CD8-positive, alpha-beta memory T cell (primary cell): ENCODE measurements at regions not wholly inside any gene's neighbourhood (a gene's known extent, or its start where the extent isn't known, plus 50 kb on each side); places are given as distances from the start of the nearest gene placed in this dataset.

Experiments used
- CTCF ChIA-PET: fragments of 350-600 bp; sonication (Branson Sonifier 250); formaldehyde crosslinking; loops from one replicate; lab custom pipeline; 2021; ENCODE audit warnings: antibody characterized with exemption; lab: Charles Lee
- POLR2A ChIA-PET: fragments of 350-600 bp; sonication (Branson Sonifier 250); formaldehyde crosslinking; loops from one replicate; lab custom pipeline; 2021; ENCODE audit warnings: antibody characterized with exemption; lab: Charles Lee
- DNase-seq, 5 donors: peaks; one replicate each; pipeline versions ENCODE4 v3.0.0 to v3.0.0-alpha.2; 2020 to 2022; ENCODE audit warnings: mixed read lengths in 1 of 5
- H3K27ac ChIP-seq: one replicate; pipeline ENCODE4 v1.7.0; 2013; ENCODE audit warnings: low read depth, mild to moderate bottlenecking, low read length, moderate library complexity
- H3K27me3 ChIP-seq: 2 replicates; pipeline ENCODE4 v1.7.0; 2013; ENCODE audit warnings: low read length, mild to moderate bottlenecking; ENCODE audit not compliant: insufficient read depth, poor library complexity, severe bottlenecking
- H3K36me3 ChIP-seq: 2 replicates; pipeline ENCODE4 v1.7.0; 2013; ENCODE audit warnings: mild to moderate bottlenecking, low read length, moderate library complexity; ENCODE audit not compliant: insufficient read depth
- H3K4me1 ChIP-seq: 2 replicates; pipeline ENCODE4 v1.7.0; 2013; ENCODE audit warnings: mild to moderate bottlenecking, low read length, moderate library complexity; ENCODE audit not compliant: insufficient read depth
- H3K4me3 ChIP-seq: 2 replicates; pipeline ENCODE4 v1.7.0; 2013; ENCODE audit warnings: mild to moderate bottlenecking, low read length
- H3K9me3 ChIP-seq: 2 replicates; pipeline ENCODE4 v1.7.0; 2013; ENCODE audit warnings: mild to moderate bottlenecking, low read length
- H3K27ac Mint-ChIP-seq, 8 donors: one replicate each; pipeline ENCODE4 v1.8.0; 2020 to 2021; ENCODE audit warnings: mixed read lengths in 8 of 8, mild to moderate bottlenecking in 6 of 8, inconsistent platforms in 3 of 8, moderate library complexity in 3 of 8
- H3K27me3 Mint-ChIP-seq, 2 donors: one replicate each; pipeline ENCODE4 v1.8.0; 2020 to 2021; ENCODE audit warnings: mixed read lengths in 2 of 2, mild to moderate bottlenecking in 1 of 2, moderate library complexity in 1 of 2
- H3K36me3 Mint-ChIP-seq, 3 donors: one replicate each; pipeline ENCODE4 v1.8.0; 2020 to 2021; ENCODE audit warnings: mixed read lengths in 3 of 3, inconsistent platforms in 1 of 3, mild to moderate bottlenecking in 1 of 3
- H3K4me1 Mint-ChIP-seq, 3 donors: one replicate each; pipeline ENCODE4 v1.8.0; 2020 to 2021; ENCODE audit warnings: mixed read lengths in 3 of 3, inconsistent platforms in 1 of 3, mild to moderate bottlenecking in 1 of 3
- H3K4me3 Mint-ChIP-seq, 7 donors: one replicate each; pipeline ENCODE4 v1.8.0; 2020 to 2021; ENCODE audit warnings: mixed read lengths in 7 of 7, mild to moderate bottlenecking in 6 of 7, moderate library complexity in 4 of 7, inconsistent platforms in 2 of 7
- H3K9me3 Mint-ChIP-seq, 5 donors: one replicate each; pipeline ENCODE4 v1.8.0; 2020 to 2022; ENCODE audit warnings: mixed read lengths in 5 of 5, mild to moderate bottlenecking in 3 of 5, moderate library complexity in 2 of 5, inconsistent platforms in 1 of 5

- no peaks in the 10 kb centered on the region for H3K9me3 ChIP-seq
- H3K27me3 ChIP-seq = no peaks in the 10 kb centered on the region
- no peak overlapping the region for H3K4me3 ChIP-seq
- H3K27ac ChIP-seq = no peak overlapping the region
- DNase-seq = no peak
- Mint-ChIP-seq H3K9me3 (peaks cover 0 to 15% (median 3%) of the 10 kb centered on the region in 5 donors), H3K4me1 (no peaks in the 10 kb centered on the region), H3K27ac (no peak overlapping the region), H3K27me3 (no peaks in the 10 kb centered on the region), H3K36me3 (no peaks in the 10 kb centered on the region), H3K4me3 (no peak overlapping the region)
- H3K4me1 ChIP-seq = no peaks in the 10 kb centered on the region
- no peaks in the 10 kb centered on the region for H3K36me3 ChIP-seq
- ChIA-PET POLR2A (no interaction called here), CTCF (no interaction called here)
Observed at GRCh38 chr2:185318271-185318724, 420.3 kb upstream of the FSIP2 start.

GRCh38 chr2:185335879-185336278 lies 402.7 kb upstream of the FSIP2 start:
- H3K4me1 ChIP-seq = no peaks in the 10 kb centered on the region
- H3K9me3 ChIP-seq = no peaks in the 10 kb centered on the region
- no peak overlapping the region for H3K4me3 ChIP-seq
- H3K27me3 ChIP-seq = no peaks in the 10 kb centered on the region
- CTCF ChIA-PET = no interaction called here
- Mint-ChIP-seq H3K27me3 (no peaks in the 10 kb centered on the region), H3K4me1 (no peaks in the 10 kb centered on the region), H3K4me3 (no peak overlapping the region), H3K36me3 (no peaks in the 10 kb centered on the region), H3K27ac (no peak overlapping the region), H3K9me3 (peaks cover 4 to 40% (median 16%) of the 10 kb centered on the region in 5 donors)
- DNase-seq = no peak
- no peak overlapping the region for H3K27ac ChIP-seq
- H3K36me3 ChIP-seq = no peaks in the 10 kb centered on the region
- POLR2A ChIA-PET = no interaction called here

- H3K27me3 Mint-ChIP-seq = no peaks in the 10 kb centered on the region
- no peaks in the 10 kb centered on the region for H3K4me1 ChIP-seq
- no peak overlapping the region for H3K4me3 Mint-ChIP-seq
- no peak overlapping the region for H3K27ac ChIP-seq
- H3K4me1 Mint-ChIP-seq = no peaks in the 10 kb centered on the region
- H3K27ac Mint-ChIP-seq = no peak overlapping the region
- H3K36me3 ChIP-seq = no peaks in the 10 kb centered on the region
- no peak overlapping the region for H3K4me3 ChIP-seq
- ChIA-PET POLR2A (no interaction called here), CTCF (no interaction called here)
- no peaks in the 10 kb centered on the region for H3K27me3 ChIP-seq
- H3K9me3 Mint-ChIP-seq = peaks cover 4 to 38% (median 11%) of the 10 kb centered on the region in 5 donors
- DNase-seq = no peak
- H3K36me3 Mint-ChIP-seq = no peaks in the 10 kb centered on the region
- H3K9me3 ChIP-seq = no peaks in the 10 kb centered on the region
Observed at GRCh38 chr2:185337033-185337432, 401.6 kb upstream of the FSIP2 start.

- POLR2A ChIA-PET = no interaction called here
- H3K27me3 Mint-ChIP-seq = no peaks in the 10 kb centered on the region
Observed at GRCh38 chr2:185338104-185338503, 400.5 kb upstream of the FSIP2 start.

GRCh38 chr2:185347445-185347844 lies 391.2 kb upstream of the FSIP2 start:
- H3K27me3 ChIP-seq = no peaks in the 10 kb centered on the region
- H3K27ac ChIP-seq = no peak overlapping the region
- no peak overlapping the region for H3K4me3 ChIP-seq
- ChIA-PET POLR2A (no interaction called here), CTCF (no interaction called here)
- no peaks in the 10 kb centered on the region for H3K4me1 ChIP-seq
- no peaks in the 10 kb centered on the region for H3K27me3 Mint-ChIP-seq
- no peak overlapping the region for H3K4me3 Mint-ChIP-seq
- H3K9me3 ChIP-seq = no peaks in the 10 kb centered on the region
- H3K27ac Mint-ChIP-seq = no peak overlapping the region
- H3K36me3 Mint-ChIP-seq = no peaks in the 10 kb centered on the region
- no peaks in the 10 kb centered on the region for H3K36me3 ChIP-seq
- no peaks in the 10 kb centered on the region for H3K4me1 Mint-ChIP-seq
- peaks cover 0 to 13% (median 5%) of the 10 kb centered on the region in 5 donors for H3K9me3 Mint-ChIP-seq
- no peak for DNase-seq

More at GRCh38 chr2:185338104-185338503, 400.5 kb upstream of the FSIP2 start:
- Mint-ChIP-seq H3K4me1 (no peaks in the 10 kb centered on the region), H3K4me3 (no peak overlapping the region), H3K27ac (no peak overlapping the region), H3K9me3 (peaks cover 4 to 43% (median 11%) of the 10 kb centered on the region in 5 donors), H3K36me3 (no peaks in the 10 kb centered on the region)
- Histone ChIP-seq H3K4me3 (no peak overlapping the region), H3K4me1 (no peaks in the 10 kb centered on the region), H3K27ac (no peak overlapping the region), H3K9me3 (no peaks in the 10 kb centered on the region), H3K27me3 (no peaks in the 10 kb centered on the region), H3K36me3 (no peaks in the 10 kb centered on the region)
- CTCF ChIA-PET = no interaction called here
- DNase-seq = no peak

- Histone ChIP-seq H3K4me3 (no peak overlapping the region), H3K9me3 (no peaks in the 10 kb centered on the region), H3K4me1 (no peaks in the 10 kb centered on the region), H3K36me3 (no peaks in the 10 kb centered on the region), H3K27me3 (no peaks in the 10 kb centered on the region), H3K27ac (no peak overlapping the region)
- DNase-seq = no peak
- Mint-ChIP-seq H3K27ac (no peak overlapping the region), H3K36me3 (no peaks in the 10 kb centered on the region), H3K27me3 (no peaks in the 10 kb centered on the region), H3K4me3 (no peak overlapping the region), H3K4me1 (no peaks in the 10 kb centered on the region), H3K9me3 (peaks cover 0 to 8% (median 4%) of the 10 kb centered on the region in 5 donors)
- POLR2A ChIA-PET = no interaction called here
- CTCF ChIA-PET = no interaction called here
Observed at GRCh38 chr2:185360776-185361175, 377.8 kb upstream of the FSIP2 start.

- Mint-ChIP-seq H3K27ac (no peak overlapping the region), H3K4me3 (no peak overlapping the region), H3K36me3 (no peaks in the 10 kb centered on the region), H3K9me3 (peaks cover 0 to 4% (median 2%) of the 10 kb centered on the region in 5 donors), H3K27me3 (no peaks in the 10 kb centered on the region), H3K4me1 (no peaks in the 10 kb centered on the region)
- no peaks in the 10 kb centered on the region for H3K36me3 ChIP-seq
- H3K4me1 ChIP-seq = no peaks in the 10 kb centered on the region
- no peak overlapping the region for H3K4me3 ChIP-seq
- CTCF ChIA-PET = no interaction called here
- H3K27ac ChIP-seq = no peak overlapping the region
- POLR2A ChIA-PET = no interaction called here
- DNase-seq = no peak
- no peaks in the 10 kb centered on the region for H3K27me3 ChIP-seq
- peaks cover 3% of the 10 kb centered on the region for H3K9me3 ChIP-seq
Observed at GRCh38 chr2:185372188-185372587, 366.4 kb upstream of the FSIP2 start.

GRCh38 chr2:185373229-185373628 lies 365.4 kb upstream of the FSIP2 start:
- Mint-ChIP-seq H3K36me3 (no peaks in the 10 kb centered on the region), H3K27ac (no peak overlapping the region), H3K9me3 (peaks cover 2 to 7% (median 4%) of the 10 kb centered on the region in 5 donors), H3K27me3 (no peaks in the 10 kb centered on the region), H3K4me1 (no peaks in the 10 kb centered on the region), H3K4me3 (no peak overlapping the region)
- Histone ChIP-seq H3K27me3 (no peaks in the 10 kb centered on the region), H3K4me3 (no peak overlapping the region), H3K27ac (no peak overlapping the region), H3K36me3 (no peaks in the 10 kb centered on the region), H3K9me3 (peaks cover 3% of the 10 kb centered on the region), H3K4me1 (no peaks in the 10 kb centered on the region)
- ChIA-PET POLR2A (no interaction called here), CTCF (no interaction called here)
- DNase-seq = no peak

- Histone ChIP-seq H3K27me3 (no peaks in the 10 kb centered on the region), H3K27ac (no peak overlapping the region), H3K9me3 (peaks cover 3% of the 10 kb centered on the region), H3K4me1 (no peaks in the 10 kb centered on the region), H3K4me3 (no peak overlapping the region), H3K36me3 (no peaks in the 10 kb centered on the region)
- Mint-ChIP-seq H3K27me3 (no peaks in the 10 kb centered on the region), H3K36me3 (no peaks in the 10 kb centered on the region), H3K4me3 (no peak overlapping the region), H3K27ac (no peak overlapping the region), H3K4me1 (no peaks in the 10 kb centered on the region), H3K9me3 (peaks cover 2 to 7% (median 4%) of the 10 kb centered on the region in 5 donors)
- ChIA-PET CTCF (no interaction called here), POLR2A (no interaction called here)
- no peak for DNase-seq
Observed at GRCh38 chr2:185374878-185375277, 363.7 kb upstream of the FSIP2 start.
